ENCODE measurements at regions not wholly inside any gene's neighbourhood (a gene's known extent, or its start where the extent isn't known, plus 50 kb on each side); places are given as distances from the start of the nearest gene placed in this dataset.
"Not testable (repeated sequence)": the region's sequence is repeated elsewhere in the genome, so short reads cannot be mapped to it uniquely, and the experiment has no call there.

GRCh38 chr5:157956271-157956885, 97.4 kb upstream of the CLINT1 start:
- no peak for DNase-seq

- DNase-seq: no peak
These were observed 96.7 kb upstream of the CLINT1 start for GRCh38 chr5:157955541-157956172.

DNA sequence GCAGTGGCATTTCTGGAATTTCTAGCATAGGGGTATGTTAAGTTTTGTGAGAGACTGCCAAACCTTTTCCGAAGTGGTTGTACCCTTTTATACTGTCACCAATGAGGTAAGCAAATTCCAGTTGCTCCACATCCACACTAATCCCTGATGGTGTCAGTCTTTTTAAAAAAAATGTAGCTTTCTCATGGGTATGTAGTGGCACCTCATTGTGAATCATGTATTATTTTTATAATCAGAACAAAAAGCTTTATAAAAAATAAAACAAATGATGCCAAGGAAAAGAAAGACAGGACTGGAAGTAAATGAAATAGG, 93.4 kb upstream of the CLINT1 start:
- no peak for DNase-seq

- no peak for DNase-seq
These were observed 92.9 kb upstream of the CLINT1 start for GRCh38 chr5:157951673-157952373.

- DNase-seq: no peak
These were observed 90.6 kb upstream of the CLINT1 start for GRCh38 chr5:157949520-157949919.

DNA sequence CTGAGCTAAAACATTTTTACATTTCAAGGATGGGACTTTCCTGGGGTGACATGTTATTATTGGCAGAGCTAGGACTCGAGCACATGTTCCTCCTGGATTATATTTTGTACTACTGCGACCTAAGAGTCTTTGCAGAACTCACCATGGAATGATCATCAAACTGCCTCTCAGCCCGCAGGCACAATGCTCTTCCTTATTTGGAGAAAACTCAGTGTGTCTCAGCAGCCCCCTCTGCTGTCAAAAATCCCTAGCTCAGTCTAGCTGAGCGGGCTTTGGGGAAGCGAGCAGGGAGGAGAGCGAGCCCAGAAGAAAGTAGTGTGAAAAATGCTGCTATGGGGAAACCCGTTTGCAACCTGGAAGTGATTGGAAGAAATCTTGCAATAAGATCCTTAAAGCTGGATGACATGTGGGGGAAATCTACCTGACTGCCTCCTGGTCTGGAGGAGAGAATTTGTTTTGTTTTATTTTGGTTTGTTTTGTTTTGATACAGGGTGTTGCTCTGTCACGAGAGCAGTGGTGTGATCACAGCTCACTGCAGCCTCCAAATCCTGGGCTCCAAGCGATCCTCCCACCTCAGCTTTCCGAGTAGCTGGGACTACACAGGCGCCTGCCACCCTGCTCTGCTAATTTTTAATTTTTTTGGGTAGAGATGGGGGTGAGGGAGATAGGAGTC, 89.9 kb upstream of the CLINT1 start:
- DNase-seq: peak; percentile 83 to 85

- DNase-seq: no peak
These were observed 88.2 kb upstream of the CLINT1 start for GRCh38 chr5:157947156-157947555.

- DNase-seq: not testable (repeated sequence)
These were observed 86.9 kb upstream of the CLINT1 start for GRCh38 chr5:157945822-157946221.

DNA sequence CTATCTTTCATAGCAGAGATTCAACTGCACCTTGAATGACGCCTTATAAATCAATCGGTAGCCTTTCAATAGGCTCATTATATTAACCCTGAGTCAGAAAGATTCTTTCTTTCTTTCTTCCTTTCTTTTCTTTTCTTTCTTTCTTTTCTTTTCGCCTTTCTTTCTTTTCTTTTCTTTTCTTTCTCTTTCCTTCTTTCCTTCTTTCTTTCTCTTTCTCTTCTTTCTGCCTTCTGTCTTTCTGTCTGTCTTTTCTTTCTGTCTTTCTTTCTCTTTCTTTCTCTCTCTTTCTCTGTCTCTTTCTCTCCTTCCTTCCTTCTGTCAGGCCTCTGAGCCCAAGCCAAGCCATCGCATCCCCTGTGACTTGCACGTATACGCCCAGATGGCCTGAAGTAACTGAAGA, 86.0 kb upstream of the CLINT1 start:
- DNase-seq: no peak

- DNase-seq: no peak
These were observed 85.2 kb upstream of the CLINT1 start for GRCh38 chr5:157944077-157944633.

DNA sequence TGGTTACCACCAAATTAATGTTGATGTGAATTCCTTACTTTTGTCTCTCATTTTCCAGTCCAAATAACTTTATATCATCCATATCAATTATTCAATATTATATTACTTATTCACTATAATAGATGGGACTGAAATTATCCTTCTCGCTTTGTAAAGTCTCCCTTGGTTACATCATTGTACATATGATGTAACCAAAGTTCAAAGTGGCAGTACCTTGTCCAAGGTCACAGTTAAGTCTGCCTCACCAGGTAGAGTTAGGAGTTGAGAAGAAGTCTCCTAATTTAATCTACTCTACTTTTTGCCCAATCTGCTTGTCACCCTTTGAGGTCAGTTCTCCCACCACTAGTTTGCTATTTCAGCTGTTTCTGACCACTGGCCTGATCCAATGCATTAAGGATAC, 83.7 kb upstream of the CLINT1 start:
- no peak for DNase-seq

DNA sequence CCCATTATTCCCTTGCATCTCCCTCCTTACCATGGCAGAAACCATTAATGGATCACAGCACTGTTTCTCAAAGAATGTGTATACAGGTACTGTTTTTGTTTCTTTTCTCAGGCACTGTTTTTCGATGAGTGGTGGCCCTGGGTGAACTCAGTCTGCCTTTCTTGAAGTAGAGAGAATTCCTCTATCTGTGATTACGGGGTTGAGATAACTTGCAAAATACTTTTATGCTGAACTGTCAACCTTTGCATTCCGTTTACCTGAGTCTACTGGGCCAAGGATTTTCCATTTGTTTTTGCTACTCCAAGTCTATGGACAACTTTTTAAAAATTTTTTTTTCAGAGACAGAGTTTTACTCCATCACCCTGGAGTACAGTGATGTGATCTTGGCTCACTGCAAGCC, 82.7 kb upstream of the CLINT1 start:
- no peak for DNase-seq

DNA sequence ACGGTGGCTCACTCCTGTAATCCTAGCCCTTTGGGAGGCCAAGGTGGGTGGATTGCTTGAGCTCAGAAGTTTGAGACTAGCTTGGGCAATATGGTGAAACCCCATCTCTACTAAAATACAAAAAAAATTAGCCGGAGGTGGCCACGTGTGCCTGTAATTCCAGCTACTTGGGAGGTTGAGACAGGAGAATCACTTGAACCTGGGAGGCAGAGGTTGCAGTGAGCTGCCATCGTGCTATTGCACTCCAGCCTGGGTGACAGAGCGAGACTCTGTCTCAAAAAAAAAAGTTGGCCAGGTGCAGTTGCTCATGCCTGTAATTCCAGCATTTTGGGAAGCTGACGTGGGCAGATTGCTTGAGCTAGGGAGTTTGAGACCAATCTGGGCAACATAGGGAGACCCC, 79.2 kb upstream of the CLINT1 start:
- not testable (repeated sequence) for DNase-seq

GRCh38 chr5:157936776-157937501, 78.0 kb upstream of the CLINT1 start:
- not testable (repeated sequence) for DNase-seq

- no peak for DNase-seq
These were observed 75.7 kb upstream of the CLINT1 start for GRCh38 chr5:157934600-157934999.

GRCh38 chr5:157933005-157933404, 74.1 kb upstream of the CLINT1 start:
- no peak for DNase-seq

DNA sequence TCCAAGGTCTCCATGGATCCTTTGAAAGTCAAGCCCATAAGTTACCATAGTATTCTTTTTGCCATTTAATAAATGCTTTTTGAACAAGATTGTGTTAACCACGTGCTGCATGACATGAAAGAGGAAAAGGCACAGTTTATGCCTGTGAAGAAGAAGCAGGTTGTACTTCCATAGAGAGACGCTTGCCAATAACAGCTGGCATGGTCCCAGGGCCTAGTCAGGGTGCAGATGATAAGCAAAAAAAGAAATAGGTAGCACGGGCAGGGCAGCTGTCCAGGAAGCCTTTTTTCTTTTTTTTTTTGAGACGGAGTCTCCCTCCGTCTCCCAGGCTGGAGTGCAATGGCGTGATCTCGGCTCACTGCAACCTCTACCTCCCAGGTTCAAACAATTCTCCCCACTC, 71.8 kb upstream of the CLINT1 start:
- no peak for DNase-seq

GRCh38 chr5:157926977-157927376, 68.0 kb upstream of the CLINT1 start:
- no peak for DNase-seq

DNA sequence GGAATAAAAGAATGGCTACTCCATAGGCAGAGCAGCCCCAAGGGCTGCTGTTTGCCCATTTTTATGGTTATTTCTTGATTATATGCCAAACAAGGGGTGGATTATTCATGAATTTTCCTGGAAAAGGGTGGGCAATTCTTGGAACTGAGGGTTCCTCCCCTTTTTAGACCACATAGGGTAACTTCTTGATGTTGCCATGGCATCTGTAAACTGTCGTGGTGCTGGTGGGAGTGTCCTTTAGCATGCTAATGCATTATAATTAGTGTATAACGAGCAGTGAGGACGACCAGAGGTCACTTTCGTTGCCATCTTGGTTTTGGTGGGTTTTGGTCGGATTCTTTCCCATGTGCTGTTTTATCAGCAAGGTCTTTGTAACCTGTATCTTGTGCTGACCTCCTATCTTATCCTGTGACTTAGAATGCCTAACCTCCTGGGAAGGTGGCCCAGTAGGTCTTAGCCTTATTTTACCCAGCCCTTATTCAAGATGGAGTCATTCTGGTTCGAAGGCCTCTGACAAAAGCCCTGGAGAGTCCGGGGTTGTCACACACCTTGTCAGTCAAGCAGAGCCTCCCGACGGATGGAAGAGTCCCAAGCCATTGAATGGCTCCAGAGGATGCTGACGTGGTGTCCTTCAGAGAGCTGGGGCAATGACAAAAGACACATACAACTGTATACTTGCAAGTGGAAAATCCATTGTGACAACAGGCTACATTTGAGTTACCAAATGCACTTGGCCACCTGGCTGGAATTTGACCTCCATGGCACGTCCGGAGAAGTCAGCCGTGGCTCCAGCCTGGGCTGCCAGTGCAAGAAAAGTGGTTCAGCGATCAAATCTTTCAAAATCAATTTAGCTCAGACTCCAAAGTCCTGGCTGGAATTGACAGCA, 67.1 kb upstream of the CLINT1 start:
- DNase-seq: no peak

- DNase-seq: no peak
These were observed 66.2 kb upstream of the CLINT1 start for GRCh38 chr5:157924931-157925729.

DNA sequence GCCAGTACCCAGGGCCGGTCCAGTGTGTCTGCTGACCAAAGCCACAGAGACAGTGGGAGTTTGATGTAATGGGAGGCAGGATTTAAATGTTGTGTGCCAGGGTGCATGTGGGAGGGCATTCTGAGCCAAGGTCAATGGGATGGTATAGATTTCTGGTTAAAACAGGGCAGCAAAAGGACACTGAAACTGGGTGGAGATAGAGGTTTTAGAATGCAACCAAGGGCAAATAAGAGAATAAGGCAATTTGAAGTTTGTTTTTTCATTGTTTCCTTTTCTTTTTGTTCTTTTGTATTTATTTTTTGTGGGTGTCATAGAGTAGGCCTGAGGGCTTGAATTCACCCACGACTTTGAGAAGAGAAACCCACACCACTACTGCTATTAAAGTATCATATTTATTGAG, 65.5 kb upstream of the CLINT1 start:
- no peak for DNase-seq
